Chondrocyte (in vitro differentiated cells): ENCODE measurements at regions not wholly inside any gene's neighbourhood (a gene's known extent, or its start where the extent isn't known, plus 50 kb on each side); places are given as distances from the start of the nearest gene placed in this dataset.

Experiments
- DNase-seq: peaks from one replicate; pipeline ENCODE4 v3.0.0; 2021; ENCODE audit warnings: mixed read lengths, low spot score
- H3K27ac Mint-ChIP-seq: one replicate; pipeline ENCODE4 v1.8.0; 2021; ENCODE audit warnings: mild to moderate bottlenecking, moderate library complexity, mixed read lengths; ENCODE audit not compliant: unreplicated experiment
- H3K27me3 Mint-ChIP-seq: 2 replicates; pipeline ENCODE4 v1.8.0; 2021; ENCODE audit warnings: low read depth, mixed read lengths
- H3K36me3 Mint-ChIP-seq: 2 replicates; pipeline ENCODE4 v1.8.0; 2021; ENCODE audit warnings: low read depth, mixed read lengths
- H3K4me1 Mint-ChIP-seq: 2 replicates; pipeline ENCODE4 v1.8.0; 2021; ENCODE audit warnings: low read depth, mild to moderate bottlenecking, mixed read lengths
- H3K4me3 Mint-ChIP-seq: one replicate; pipeline ENCODE4 v1.8.0; 2021; ENCODE audit warnings: mild to moderate bottlenecking, moderate library complexity, mixed read lengths; ENCODE audit not compliant: unreplicated experiment
- H3K9me3 Mint-ChIP-seq: 2 replicates; pipeline ENCODE4 v1.8.0; 2021; ENCODE audit warnings: low read depth, mixed read lengths
- CTCF ChIP-seq: fragments of 200-600 bp; sonication (generic); IDR thresholded peaks from 2 replicates; pipeline ENCODE4 v1.5.0; 2021; ENCODE audit warnings: antibody characterized with exemption, mild to moderate bottlenecking, moderate library complexity

GRCh38 chr21:27566521-27566920 lies 599.6 kb upstream of the ADAMTS5 start:
- TF ChIP-seq CTCF: no peak
- H3K9me3 Mint-ChIP-seq: peaks cover 6% of the 10 kb centered on the region

GRCh38 chr21:27565364-27565763 lies 598.5 kb upstream of the ADAMTS5 start:
- no peak overlapping the region for H3K27ac Mint-ChIP-seq
- no peak for DNase-seq
- H3K36me3 Mint-ChIP-seq: no peaks in the 10 kb centered on the region
- no peaks in the 10 kb centered on the region for H3K27me3 Mint-ChIP-seq
- TF ChIP-seq CTCF: no peak
- H3K9me3 Mint-ChIP-seq: peaks cover 4% of the 10 kb centered on the region
- H3K4me1 Mint-ChIP-seq: peaks cover 54% of the 10 kb centered on the region
- H3K4me3 Mint-ChIP-seq: no peak overlapping the region

More at GRCh38 chr21:27566521-27566920, 599.6 kb upstream of the ADAMTS5 start:
- H3K36me3 Mint-ChIP-seq: no peaks in the 10 kb centered on the region
- H3K27ac Mint-ChIP-seq: no peak overlapping the region
- no peak overlapping the region for H3K4me3 Mint-ChIP-seq
- no peak for DNase-seq
- no peaks in the 10 kb centered on the region for H3K27me3 Mint-ChIP-seq
- peaks cover 66% of the 10 kb centered on the region for H3K4me1 Mint-ChIP-seq

- no peaks in the 10 kb centered on the region for H3K27me3 Mint-ChIP-seq
- peak; percentile 87 for TF ChIP-seq CTCF
- no peaks in the 10 kb centered on the region for H3K36me3 Mint-ChIP-seq
- no peak for DNase-seq
- H3K4me1 Mint-ChIP-seq: peaks cover 48% of the 10 kb centered on the region
- H3K9me3 Mint-ChIP-seq: peaks cover 7% of the 10 kb centered on the region
- peak overlapping the region; percentile 63 for H3K27ac Mint-ChIP-seq
- H3K4me3 Mint-ChIP-seq: no peak overlapping the region
Observed at GRCh38 chr21:27564684-27565301, 597.9 kb upstream of the ADAMTS5 start.

GRCh38 chr21:27562303-27562702 lies 595.4 kb upstream of the ADAMTS5 start:
- DNase-seq: no peak
- TF ChIP-seq CTCF: no peak
- Mint-ChIP-seq H3K4me3 (no peak overlapping the region), H3K9me3 (peaks cover 9% of the 10 kb centered on the region), H3K36me3 (no peaks in the 10 kb centered on the region), H3K4me1 (peaks cover 31% of the 10 kb centered on the region), H3K27ac (no peak overlapping the region), H3K27me3 (no peaks in the 10 kb centered on the region)

- no peak overlapping the region for H3K27ac Mint-ChIP-seq
- TF ChIP-seq CTCF: no peak
- no peak overlapping the region for H3K4me3 Mint-ChIP-seq
- DNase-seq: no peak
- peaks cover 8% of the 10 kb centered on the region for H3K9me3 Mint-ChIP-seq
- H3K36me3 Mint-ChIP-seq: peaks cover 1% of the 10 kb centered on the region
- no peaks in the 10 kb centered on the region for H3K27me3 Mint-ChIP-seq
- H3K4me1 Mint-ChIP-seq: peaks cover 23% of the 10 kb centered on the region
Observed at GRCh38 chr21:27561116-27561515, 594.2 kb upstream of the ADAMTS5 start.
